Astrocyte (in vitro differentiated cells and primary cell): ENCODE measurements at regions not wholly inside any gene's neighbourhood (a gene's known extent, or its start where the extent isn't known, plus 50 kb on each side); places are given as distances from the start of the nearest gene placed in this dataset.

Source experiments
- EZH2 ChIP-seq: IDR thresholded peaks from 2 replicates; pipeline ENCODE4 v1.6.1; 2012; ENCODE audit warnings: mild to moderate bottlenecking, low read length, inconsistent platforms; ENCODE audit not compliant: insufficient read depth
- TF ChIP-seq, protein P1 (sequence below): IDR thresholded peaks from 2 replicates; pipeline ENCODE4 v1.5.1; 2011; ENCODE audit warnings: low read depth, mild to moderate bottlenecking, inconsistent platforms, low read length, moderate library complexity; ENCODE audit not compliant: insufficient read depth

DNA sequence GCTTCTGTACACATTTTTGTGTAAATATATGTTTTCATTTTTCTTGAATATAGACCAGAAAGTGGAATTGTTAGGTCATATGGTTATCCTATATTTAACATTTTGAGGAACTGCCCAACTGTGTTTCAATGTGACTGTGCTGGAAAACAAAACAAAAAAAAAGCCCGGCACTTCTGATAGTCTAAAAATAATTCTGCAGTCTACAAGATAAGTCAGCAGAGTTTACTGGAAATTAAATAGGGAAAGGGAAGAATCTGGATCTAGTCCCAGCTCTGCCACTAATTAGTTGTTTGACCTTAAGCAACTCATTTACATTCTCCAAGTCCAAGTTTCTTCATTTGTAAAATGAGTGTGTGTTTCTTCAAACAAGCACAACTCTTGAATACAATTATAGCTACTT is 869.1 kb upstream of the B3GALT2 start:
- TF ChIP-seq, protein P1, sequence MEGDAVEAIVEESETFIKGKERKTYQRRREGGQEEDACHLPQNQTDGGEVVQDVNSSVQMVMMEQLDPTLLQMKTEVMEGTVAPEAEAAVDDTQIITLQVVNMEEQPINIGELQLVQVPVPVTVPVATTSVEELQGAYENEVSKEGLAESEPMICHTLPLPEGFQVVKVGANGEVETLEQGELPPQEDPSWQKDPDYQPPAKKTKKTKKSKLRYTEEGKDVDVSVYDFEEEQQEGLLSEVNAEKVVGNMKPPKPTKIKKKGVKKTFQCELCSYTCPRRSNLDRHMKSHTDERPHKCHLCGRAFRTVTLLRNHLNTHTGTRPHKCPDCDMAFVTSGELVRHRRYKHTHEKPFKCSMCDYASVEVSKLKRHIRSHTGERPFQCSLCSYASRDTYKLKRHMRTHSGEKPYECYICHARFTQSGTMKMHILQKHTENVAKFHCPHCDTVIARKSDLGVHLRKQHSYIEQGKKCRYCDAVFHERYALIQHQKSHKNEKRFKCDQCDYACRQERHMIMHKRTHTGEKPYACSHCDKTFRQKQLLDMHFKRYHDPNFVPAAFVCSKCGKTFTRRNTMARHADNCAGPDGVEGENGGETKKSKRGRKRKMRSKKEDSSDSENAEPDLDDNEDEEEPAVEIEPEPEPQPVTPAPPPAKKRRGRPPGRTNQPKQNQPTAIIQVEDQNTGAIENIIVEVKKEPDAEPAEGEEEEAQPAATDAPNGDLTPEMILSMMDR: no peak
- TF ChIP-seq EZH2: no peak
